Astrocyte of the spinal cord (primary cell): ENCODE measurements at regions not wholly inside any gene's neighbourhood (a gene's known extent, or its start where the extent isn't known, plus 50 kb on each side); places are given as distances from the start of the nearest gene placed in this dataset.

ENCODE experiments used
- DNase-seq: peaks from one replicate; pipeline ENCODE4 v3.0.0; 2011; ENCODE audit warnings: low read depth, low spot score
- H3K4me3 ChIP-seq: 2 replicates; pipeline ENCODE4 v1.5.1; 2011; ENCODE audit warnings: low read depth, mild to moderate bottlenecking, low read length, moderate library complexity
- in situ Hi-C: cut with HindIII; loops from 2 replicates; pipeline ENCODE4 v1.10.0; 2017; ENCODE audit warnings: low sequenced_read_pairs
- TF ChIP-seq, protein P1 (sequence below): IDR thresholded peaks from 2 replicates; pipeline ENCODE4 v1.5.1; 2012; ENCODE audit warnings: low read depth, mild to moderate bottlenecking, low read length, inconsistent platforms

DNA sequence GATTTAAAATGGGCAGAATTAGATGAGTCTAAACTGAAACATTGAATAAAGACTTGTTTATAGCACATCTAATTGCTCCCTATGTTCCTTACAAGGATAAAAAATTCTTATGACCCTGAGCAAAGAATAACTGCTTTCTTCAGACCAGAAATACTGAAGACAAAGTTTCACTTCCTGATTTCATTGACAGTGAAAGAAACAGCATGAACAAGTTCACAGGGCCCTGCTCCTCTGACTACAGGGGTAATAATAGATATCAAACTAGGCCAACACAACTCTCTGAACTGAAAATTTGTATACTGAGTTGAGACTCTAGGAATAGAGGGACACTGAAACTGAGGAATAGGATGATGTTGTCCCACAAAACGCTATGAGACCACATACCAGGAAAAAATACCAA is 1383.3 kb upstream of the CDH2 start:
- H3K4me3 ChIP-seq = no peak overlapping the region
- in situ Hi-C loops = no loop called here
- TF ChIP-seq, protein P1, sequence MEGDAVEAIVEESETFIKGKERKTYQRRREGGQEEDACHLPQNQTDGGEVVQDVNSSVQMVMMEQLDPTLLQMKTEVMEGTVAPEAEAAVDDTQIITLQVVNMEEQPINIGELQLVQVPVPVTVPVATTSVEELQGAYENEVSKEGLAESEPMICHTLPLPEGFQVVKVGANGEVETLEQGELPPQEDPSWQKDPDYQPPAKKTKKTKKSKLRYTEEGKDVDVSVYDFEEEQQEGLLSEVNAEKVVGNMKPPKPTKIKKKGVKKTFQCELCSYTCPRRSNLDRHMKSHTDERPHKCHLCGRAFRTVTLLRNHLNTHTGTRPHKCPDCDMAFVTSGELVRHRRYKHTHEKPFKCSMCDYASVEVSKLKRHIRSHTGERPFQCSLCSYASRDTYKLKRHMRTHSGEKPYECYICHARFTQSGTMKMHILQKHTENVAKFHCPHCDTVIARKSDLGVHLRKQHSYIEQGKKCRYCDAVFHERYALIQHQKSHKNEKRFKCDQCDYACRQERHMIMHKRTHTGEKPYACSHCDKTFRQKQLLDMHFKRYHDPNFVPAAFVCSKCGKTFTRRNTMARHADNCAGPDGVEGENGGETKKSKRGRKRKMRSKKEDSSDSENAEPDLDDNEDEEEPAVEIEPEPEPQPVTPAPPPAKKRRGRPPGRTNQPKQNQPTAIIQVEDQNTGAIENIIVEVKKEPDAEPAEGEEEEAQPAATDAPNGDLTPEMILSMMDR = no peak
- DNase-seq = no peak

GRCh38 chr18:29556070-29556469 is 1379.1 kb upstream of the CDH2 start:
- DNase-seq = no peak
- H3K4me3 ChIP-seq = no peak overlapping the region
- TF ChIP-seq, protein P1 = no peak
- in situ Hi-C loops = no loop called here

- H3K4me3 ChIP-seq = no peak overlapping the region
- TF ChIP-seq, protein P1 = no peak
- no peak for DNase-seq
- in situ Hi-C loops = no loop called here
These were observed 1372.8 kb upstream of the CDH2 start for GRCh38 chr18:29549759-29550158.

GRCh38 chr18:29547626-29548025 is 1370.7 kb upstream of the CDH2 start:
- TF ChIP-seq, protein P1 = no peak
- no peak for DNase-seq
- in situ Hi-C loops = no loop called here
- H3K4me3 ChIP-seq = no peak overlapping the region

- in situ Hi-C loops = no loop called here
- no peak overlapping the region for H3K4me3 ChIP-seq
- no peak for DNase-seq
- TF ChIP-seq, protein P1 = no peak
These were observed 1363.6 kb upstream of the CDH2 start for GRCh38 chr18:29540548-29540947.

- in situ Hi-C loops = no loop called here
- no peak for DNase-seq
- TF ChIP-seq, protein P1 = no peak
- H3K4me3 ChIP-seq = no peak overlapping the region
These were observed 1354.8 kb upstream of the CDH2 start for GRCh38 chr18:29531746-29532145.

DNA sequence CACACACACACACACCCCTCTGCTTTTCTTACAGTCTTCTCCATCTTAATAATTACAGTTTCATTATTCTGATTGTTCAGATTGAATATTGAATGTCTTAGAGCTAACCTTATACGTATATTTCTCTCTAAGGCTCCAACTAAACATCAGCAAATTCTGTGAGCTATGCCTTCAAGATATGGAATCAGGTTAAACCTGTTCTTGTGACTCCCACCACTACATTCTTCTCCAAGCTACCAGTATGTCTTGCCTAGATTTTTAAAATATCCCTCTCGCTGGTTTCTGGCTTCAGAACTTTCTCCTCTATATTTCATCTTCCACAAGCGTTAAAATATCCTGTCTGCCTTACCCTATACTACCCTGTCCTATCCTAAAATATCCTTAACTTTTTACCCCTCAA is 1346.4 kb upstream of the CDH2 start:
- DNase-seq = no peak
- H3K4me3 ChIP-seq = no peak overlapping the region
- TF ChIP-seq, protein P1 = no peak
- in situ Hi-C loops = no loop called here
